HG02970 (cell line): ENCODE measurements at regions not wholly inside any gene's neighbourhood (a gene's known extent, or its start where the extent isn't known, plus 50 kb on each side); places are given as distances from the start of the nearest gene placed in this dataset.

ENCODE experiments used
- ATAC-seq: cut with Tn5 transposase; IDR thresholded peaks from one replicate; pipeline ENCODE4 v1.9.1; 2021; ENCODE audit warnings: mild to moderate bottlenecking, moderate library complexity, moderate number of reproducible peaks; ENCODE audit not compliant: unreplicated experiment, low FRiP score

DNA sequence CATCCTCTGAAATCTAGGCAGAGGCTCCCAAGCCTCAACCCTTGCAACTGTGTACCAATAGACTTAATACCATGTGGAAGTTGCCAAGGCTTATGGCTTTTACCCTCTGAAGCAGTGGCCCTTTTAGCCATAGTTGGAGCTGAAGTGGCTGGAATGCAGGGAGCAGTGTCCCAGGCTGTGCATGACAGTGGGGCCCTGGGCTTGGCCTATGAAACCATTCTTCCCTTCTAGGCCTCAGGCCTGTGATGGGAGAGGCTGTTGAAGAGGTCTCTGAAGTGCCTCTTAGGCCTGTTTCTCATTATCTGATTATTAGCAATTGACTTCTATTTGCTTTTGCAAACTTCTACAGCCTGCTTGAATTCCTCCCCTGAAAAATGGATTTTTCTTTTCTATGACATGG, 612.7 kb upstream of the ZWINT start:
- ATAC-seq: no peak

DNA sequence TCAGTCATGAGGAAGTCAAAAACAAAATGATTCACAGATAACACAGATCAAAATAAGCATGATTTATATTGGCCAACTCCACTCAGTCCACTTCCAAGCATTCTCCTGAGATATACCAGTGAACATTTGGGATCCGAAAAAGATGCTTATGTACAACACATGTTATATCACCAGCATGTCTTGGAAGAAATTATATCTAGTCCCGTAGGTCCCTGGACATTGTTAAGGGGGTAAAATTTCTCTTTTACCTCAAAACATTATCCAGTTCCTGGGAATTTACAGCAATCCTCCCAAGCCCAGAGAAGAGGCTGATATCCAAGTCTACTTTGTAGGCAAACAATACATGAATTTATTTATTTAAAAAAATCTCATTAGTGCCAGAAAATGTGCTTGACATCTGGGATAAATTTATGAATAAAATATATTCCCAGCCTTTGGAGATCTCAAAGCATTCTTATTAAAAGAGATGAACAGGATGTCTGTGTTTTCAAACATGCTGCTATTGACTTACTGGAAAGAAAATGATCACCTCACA, 582.2 kb upstream of the ZWINT start:
- ATAC-seq: no peak

- ATAC-seq: no peak
These were observed 573.5 kb upstream of the ZWINT start for GRCh38 chr10:56934515-56934914.

- ATAC-seq: no peak
These were observed 567.7 kb upstream of the ZWINT start for GRCh38 chr10:56928714-56929113.

DNA sequence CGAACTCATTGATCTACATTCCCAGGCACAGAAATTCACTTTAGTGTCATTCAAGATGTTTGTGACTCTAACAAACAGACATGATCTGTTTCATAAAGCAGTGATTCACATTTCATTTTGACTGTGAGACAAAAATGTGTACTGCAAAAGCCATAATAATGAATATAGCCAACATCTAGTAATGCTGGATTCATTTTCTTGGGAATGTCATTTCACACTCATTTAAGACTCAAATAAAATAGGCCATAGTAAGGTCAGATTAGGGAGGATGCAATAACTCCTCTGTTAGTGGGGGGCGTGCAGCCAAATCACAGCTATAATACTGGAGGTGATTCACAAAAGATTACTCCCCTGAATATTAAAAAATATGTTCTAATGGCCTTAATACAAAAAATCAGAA, 566.6 kb upstream of the ZWINT start:
- no peak for ATAC-seq

- ATAC-seq: no peak
These were observed 559.7 kb upstream of the ZWINT start for GRCh38 chr10:56920601-56921261.

GRCh38 chr10:56912043-56912442, 551.0 kb upstream of the ZWINT start:
- ATAC-seq: no peak

DNA sequence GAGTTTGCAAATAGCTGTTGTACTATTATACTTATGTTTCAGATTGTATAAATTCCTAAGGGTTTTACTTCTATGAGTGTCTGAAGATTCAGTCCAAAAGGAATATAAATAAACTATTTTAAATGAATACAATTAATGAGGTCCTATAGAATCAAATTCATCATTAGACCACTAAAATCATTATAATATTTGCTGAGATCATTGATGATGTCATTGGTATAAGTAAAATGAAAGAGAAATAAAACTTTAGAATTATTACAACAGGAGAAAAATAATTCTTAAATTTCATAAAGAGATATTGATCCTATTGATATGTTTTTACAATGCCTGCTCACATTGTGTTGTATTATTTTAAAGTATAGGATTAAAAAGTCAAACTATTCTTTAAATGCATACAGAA, 544.0 kb upstream of the ZWINT start:
- ATAC-seq: no peak

- ATAC-seq: no peak
These were observed 541.5 kb upstream of the ZWINT start for GRCh38 chr10:56902554-56902953.

GRCh38 chr10:56895306-56895705, 534.2 kb upstream of the ZWINT start:
- ATAC-seq: no peak

- no peak for ATAC-seq
These were observed 520.2 kb upstream of the ZWINT start for GRCh38 chr10:56881218-56881617.

- no peak for ATAC-seq
These were observed 519.5 kb upstream of the ZWINT start for GRCh38 chr10:56880606-56881005.

DNA sequence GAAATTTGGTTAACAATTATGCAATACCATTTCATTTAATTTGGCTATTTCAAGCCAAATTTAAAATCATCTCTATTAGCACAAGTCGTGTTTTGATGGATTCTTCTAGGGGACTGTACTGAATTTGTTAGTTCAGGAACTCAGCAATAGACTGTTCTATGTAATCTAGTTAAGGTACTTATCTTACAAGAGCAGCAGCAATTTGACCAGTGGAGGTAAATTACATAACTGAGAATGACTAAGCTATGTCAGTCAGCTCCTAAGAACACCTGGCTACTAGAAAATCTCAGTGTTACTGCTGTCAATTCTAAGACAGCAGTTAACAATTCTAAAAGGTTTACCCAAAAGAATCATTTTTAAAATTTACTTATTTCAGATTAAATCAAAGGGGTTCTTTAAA, 513.9 kb upstream of the ZWINT start:
- no peak for ATAC-seq

- no peak for ATAC-seq
These were observed 510.2 kb upstream of the ZWINT start for GRCh38 chr10:56871160-56871668.

DNA sequence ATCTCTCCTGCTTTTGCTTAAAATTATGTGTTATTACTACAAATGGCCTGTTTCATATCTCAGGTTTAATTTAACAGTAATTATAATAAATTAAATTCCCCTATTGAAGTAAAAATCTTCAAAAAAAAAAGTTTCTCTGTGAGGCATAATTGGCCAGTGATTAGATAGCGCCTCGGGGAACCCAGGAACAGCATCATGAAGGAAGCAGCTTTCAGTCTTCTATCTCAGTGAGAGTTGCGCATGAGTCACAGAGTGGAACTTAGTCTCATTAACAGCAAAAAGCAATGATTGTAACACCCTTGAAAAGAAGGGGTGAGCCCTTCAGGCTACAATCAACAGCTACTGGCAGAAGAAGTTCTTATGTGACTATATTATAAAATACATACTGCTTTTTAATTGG, 506.2 kb upstream of the ZWINT start:
- no peak for ATAC-seq

DNA sequence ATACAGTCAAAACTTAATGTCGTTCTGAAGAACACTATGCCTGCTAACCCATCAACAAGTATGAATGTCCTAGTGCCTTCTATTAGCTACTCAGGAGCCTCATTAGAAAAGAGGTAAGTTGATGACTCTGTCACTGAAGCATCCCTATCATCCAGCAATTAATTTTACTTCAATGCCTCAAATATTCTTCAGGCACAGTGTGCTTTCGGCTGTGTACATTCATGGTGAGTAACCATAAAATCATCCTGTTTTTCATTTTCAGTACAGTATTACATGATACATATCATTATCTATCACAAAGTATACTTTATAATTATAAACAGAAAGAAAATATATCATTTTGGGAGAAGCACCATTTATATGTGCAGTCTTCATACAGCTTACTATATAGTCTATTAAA, 495.5 kb upstream of the ZWINT start:
- no peak for ATAC-seq

DNA sequence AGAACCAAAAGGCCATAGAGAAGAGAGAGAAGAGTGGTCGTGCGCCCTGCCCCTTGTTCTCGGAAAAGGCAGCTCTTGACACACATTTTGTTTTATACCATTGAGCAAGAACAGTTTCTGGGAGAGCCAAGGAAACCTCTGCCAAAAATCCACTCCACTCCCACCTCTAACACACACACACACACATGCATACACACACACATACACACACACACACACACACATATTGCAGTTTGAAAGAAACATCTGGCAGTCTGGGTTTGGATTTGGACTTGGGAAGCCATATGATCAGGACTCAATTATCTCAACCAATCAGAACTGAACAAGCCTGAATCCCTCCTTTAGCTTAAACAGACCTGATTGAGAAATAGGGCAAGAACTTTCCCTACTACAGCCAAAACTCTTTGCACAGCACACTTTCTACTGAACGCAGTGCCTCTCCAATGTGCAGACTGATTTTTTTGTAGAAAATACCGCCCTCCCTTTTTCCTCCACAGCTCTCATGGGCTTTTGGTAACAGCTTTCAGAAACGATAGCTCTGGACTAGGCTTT, 484.0 kb upstream of the ZWINT start:
- ATAC-seq: no peak

DNA sequence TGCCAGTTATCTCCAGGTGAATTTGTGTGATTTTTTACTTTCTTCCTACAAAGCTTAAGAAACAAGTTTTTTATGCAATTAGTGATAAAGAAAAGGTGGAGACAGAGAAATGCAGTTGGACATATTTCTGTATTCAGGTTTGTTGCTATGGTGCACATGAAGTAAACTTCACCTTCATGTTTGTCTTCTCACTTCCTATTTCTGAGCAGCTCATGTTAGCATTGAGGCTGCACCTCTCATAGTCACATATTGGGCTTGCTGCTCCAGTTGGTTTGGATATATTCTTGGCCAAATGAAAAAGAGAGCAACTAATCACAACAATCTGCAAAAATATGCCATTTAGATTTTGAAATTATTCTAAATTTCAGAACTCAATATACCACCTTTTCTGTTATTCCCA, 475.6 kb upstream of the ZWINT start:
- ATAC-seq: no peak

DNA sequence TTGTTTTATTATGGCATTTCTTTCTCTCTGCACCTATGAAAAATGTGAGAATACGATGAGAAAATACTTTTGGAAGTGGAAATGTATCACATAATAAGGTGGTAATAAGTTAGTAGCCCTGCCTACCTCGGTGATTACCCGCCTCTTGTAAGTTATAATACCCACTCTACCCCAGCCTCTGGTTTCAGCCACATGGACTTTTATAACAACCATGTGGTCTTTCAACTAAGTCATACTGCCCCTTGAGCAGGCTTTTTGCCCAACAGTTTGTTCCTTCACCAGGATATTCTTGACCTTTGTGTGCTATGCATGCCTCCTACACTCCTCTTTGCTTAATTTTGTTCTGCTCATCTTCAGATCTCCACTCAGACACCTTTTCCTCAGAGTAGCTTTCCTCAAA, 470.6 kb upstream of the ZWINT start:
- ATAC-seq: no peak

DNA sequence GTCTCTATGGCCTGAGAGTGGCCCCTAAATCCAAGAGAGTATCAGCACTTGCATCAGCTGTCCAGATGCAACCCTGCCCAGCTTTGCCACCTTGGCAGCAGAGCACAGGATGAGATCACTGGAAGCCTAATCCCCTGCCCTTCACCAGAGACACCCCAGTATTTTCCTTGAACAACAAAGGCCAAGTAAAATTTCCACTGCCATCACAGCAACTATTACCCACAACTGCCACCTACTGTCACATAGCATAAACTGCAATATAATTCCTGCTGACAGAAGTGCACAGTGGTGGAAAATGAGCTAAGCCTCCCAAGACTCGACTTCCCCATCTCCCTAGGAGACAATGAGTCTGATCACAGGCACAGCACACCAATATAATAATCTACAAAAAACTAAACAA, 462.8 kb upstream of the ZWINT start:
- ATAC-seq: no peak

DNA sequence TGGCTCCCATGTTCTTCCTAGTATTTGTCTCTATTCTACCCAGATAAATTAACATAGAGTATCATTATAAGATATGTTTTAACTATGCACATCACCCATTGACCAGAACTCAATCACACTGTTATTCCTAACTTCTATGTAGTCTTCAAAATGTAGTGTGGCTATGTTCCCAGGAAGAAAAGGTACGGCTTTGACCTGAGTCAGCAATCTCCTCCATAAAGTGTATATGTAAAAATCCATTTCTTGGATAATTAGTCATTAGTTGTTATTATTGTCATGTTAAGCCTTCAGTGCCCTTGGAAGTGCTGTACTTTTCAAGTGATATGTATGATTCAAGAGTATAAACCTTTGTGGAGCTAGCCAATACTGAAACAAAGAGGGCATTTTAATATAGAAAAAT, 444.0 kb upstream of the ZWINT start:
- no peak for ATAC-seq

DNA sequence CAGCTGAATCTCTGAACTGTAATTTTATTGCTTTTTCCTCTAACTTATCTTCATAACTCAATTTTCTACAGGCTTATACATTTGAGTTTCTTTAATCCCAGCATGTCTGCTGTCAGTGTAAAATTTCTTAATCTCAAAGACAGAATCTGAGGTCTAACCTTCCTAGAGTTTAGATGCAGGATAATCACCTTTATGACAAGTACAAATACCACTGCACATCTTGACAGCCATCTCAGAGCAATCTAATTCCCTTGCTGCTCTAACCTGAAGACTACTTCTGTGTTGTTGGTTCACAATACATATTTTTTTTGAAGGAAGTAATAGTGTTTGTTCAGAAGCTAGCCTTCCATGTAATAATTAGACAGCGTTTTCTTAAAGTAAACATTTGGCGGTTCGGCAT, 424.2 kb upstream of the ZWINT start:
- no peak for ATAC-seq
